Breast epithelium (tissue), 3 donors: ENCODE measurements at regions not wholly inside any gene's neighbourhood (a gene's known extent, or its start where the extent isn't known, plus 50 kb on each side); places are given as distances from the start of the nearest gene placed in this dataset.

ENCODE experiments used
- CTCF ChIP-seq, 3 donors: fragments of 450-650 bp; IDR thresholded peaks; one replicate each; pipeline ENCODE4 v1.5.1; 2016 to 2017; ENCODE audit warnings: antibody characterized with exemption in 3 of 3, mild to moderate bottlenecking in 3 of 3, moderate library complexity in 3 of 3
- POLR2A ChIP-seq: fragments of 450-650 bp; IDR thresholded peaks from one replicate; pipeline ENCODE4 v1.6.1; 2016; ENCODE audit warnings: antibody characterized with exemption, mild to moderate bottlenecking, moderate library complexity
- POLR2AphosphoS5 ChIP-seq, 3 donors: sonication (generic); formaldehyde crosslinking; IDR thresholded peaks; one replicate each; pipeline ENCODE4 v1.6.1; 2017; ENCODE audit warnings: antibody characterized with exemption in 3 of 3

- TF ChIP-seq CTCF (IDR thresholded peaks at IDR 0.05) (no peak), POLR2AphosphoS5 (IDR thresholded peaks at IDR 0.05) (no peak), POLR2A (no peak)
Observed at GRCh38 chr2:180730976-180731375, 249.4 kb upstream of the UBE2E3 start.
